ENCODE measurements at regions not wholly inside any gene's neighbourhood (a gene's known extent, or its start where the extent isn't known, plus 50 kb on each side); places are given as distances from the start of the nearest gene placed in this dataset.

GRCh38 chr5:5616247-5616895 is 193.9 kb downstream of the ICE1 start:
- no peaks in the 10 kb centered on the region for H3K36me3 Mint-ChIP-seq (ENCODE audit: low read depth, unreplicated experiment)
- H3K4me3 Mint-ChIP-seq (ENCODE audit: unreplicated experiment), result no peak overlapping the region
- Histone ChIP-seq H3K4me3 (ENCODE audit: insufficient read depth, low read depth, low read length) (no peak overlapping the region), H3K4me2 (ENCODE audit: low read length) (no peak overlapping the region), H3K9ac (ENCODE audit: low read length) (no peak overlapping the region), H3K27ac (ENCODE audit: low read depth, low read length) (no peak overlapping the region), H3K27me3 (ENCODE audit: insufficient read depth, low read length) (no peaks in the 10 kb centered on the region), H2AFZ (ENCODE audit: low read depth, low read length) (no peak overlapping the region), H3K9me3 (ENCODE audit: insufficient read depth, low read depth, low read length) (no peaks in the 10 kb centered on the region), H4K20me1 (ENCODE audit: insufficient read depth, low read length) (no peaks in the 10 kb centered on the region), H3K79me2 (ENCODE audit: insufficient read depth, low read length) (no peaks in the 10 kb centered on the region), H3K36me3 (ENCODE audit: insufficient read depth, low read length) (no peaks in the 10 kb centered on the region), H3K4me1 (ENCODE audit: insufficient read depth, low read length) (no peaks in the 10 kb centered on the region)
- peaks cover 3% of the 10 kb centered on the region for H3K27me3 Mint-ChIP-seq (ENCODE audit: low read depth, unreplicated experiment)
- H3K27ac Mint-ChIP-seq (ENCODE audit: unreplicated experiment), result no peak overlapping the region
- no peak for DNase-seq (ENCODE audit: low read depth)
- TF ChIP-seq CTCF (IDR thresholded peaks at IDR 0.05; ENCODE audit: insufficient read depth, low read depth, low read length) (no peak), EZH2 (IDR thresholded peaks at IDR 0.05; ENCODE audit: insufficient read depth, low read length) (no peak)
- no peak for FAIRE-seq
- H3K4me1 Mint-ChIP-seq (ENCODE audit: low read depth, unreplicated experiment), result peaks cover 3% of the 10 kb centered on the region
- H3K9me3 Mint-ChIP-seq (ENCODE audit: unreplicated experiment), result no peaks in the 10 kb centered on the region

GRCh38 chr5:5615569-5615968 is 193.1 kb downstream of the ICE1 start:
- Histone ChIP-seq H3K4me3 (ENCODE audit: insufficient read depth, low read depth, low read length) (no peak overlapping the region), H3K36me3 (ENCODE audit: insufficient read depth, low read length) (no peaks in the 10 kb centered on the region), H3K79me2 (ENCODE audit: insufficient read depth, low read length) (no peaks in the 10 kb centered on the region), H3K9ac (ENCODE audit: low read length) (no peak overlapping the region), H3K9me3 (ENCODE audit: insufficient read depth, low read depth, low read length) (no peaks in the 10 kb centered on the region), H2AFZ (ENCODE audit: low read depth, low read length) (no peak overlapping the region), H3K4me2 (ENCODE audit: low read length) (no peak overlapping the region), H3K27me3 (ENCODE audit: insufficient read depth, low read length) (no peaks in the 10 kb centered on the region), H3K27ac (ENCODE audit: low read depth, low read length) (no peak overlapping the region), H3K4me1 (ENCODE audit: insufficient read depth, low read length) (no peaks in the 10 kb centered on the region), H4K20me1 (ENCODE audit: insufficient read depth, low read length) (no peaks in the 10 kb centered on the region)
- Mint-ChIP-seq H3K4me1 (ENCODE audit: low read depth, unreplicated experiment) (peaks cover 3% of the 10 kb centered on the region), H3K9me3 (ENCODE audit: unreplicated experiment) (no peaks in the 10 kb centered on the region), H3K27me3 (ENCODE audit: low read depth, unreplicated experiment) (peaks cover 6% of the 10 kb centered on the region), H3K36me3 (ENCODE audit: low read depth, unreplicated experiment) (no peaks in the 10 kb centered on the region), H3K27ac (ENCODE audit: unreplicated experiment) (no peak overlapping the region), H3K4me3 (ENCODE audit: unreplicated experiment) (no peak overlapping the region)
- DNase-seq (ENCODE audit: low read depth) (no peak), FAIRE-seq (no peak)
- TF ChIP-seq EZH2 (IDR thresholded peaks at IDR 0.05; ENCODE audit: insufficient read depth, low read length) (no peak), CTCF (IDR thresholded peaks at IDR 0.05; ENCODE audit: insufficient read depth, low read depth, low read length) (no peak)

DNA sequence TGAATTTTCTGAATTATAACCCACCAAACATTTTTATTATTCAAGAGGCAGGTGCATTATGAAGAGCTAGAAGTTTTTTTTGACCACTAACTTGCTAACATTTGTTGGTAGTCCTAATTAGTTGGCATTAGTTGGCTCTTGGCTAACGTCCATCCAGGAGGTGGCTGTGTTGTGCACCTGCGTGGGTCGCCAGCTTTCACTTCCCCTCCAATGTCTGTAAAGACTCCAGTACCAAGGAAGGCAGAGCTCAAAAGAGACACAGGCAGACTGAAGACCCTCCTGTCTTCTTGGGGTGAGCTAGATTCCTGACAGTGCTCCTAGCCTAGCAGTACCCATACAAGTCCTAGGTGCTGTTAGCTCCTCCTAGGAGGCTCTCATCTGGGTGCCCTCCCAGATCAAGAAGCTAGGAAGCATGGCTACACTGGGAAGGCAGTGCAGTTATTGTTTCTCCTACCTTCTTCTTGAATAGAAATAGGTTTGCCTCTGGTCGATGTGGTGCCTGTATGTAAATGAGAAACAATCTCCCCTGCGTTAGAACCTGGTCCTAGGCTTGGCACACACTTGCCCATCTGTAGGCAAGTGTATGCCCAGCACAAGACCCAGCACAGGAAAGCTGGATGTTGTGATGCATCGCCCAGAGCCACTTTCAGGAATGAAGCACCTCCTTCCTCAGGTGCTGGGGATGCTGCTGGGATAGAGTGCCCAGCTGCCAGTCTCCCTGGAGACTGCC is 190.9 kb downstream of the ICE1 start:
- no peak overlapping the region for H3K4me3 Mint-ChIP-seq (ENCODE audit: unreplicated experiment)
- no peaks in the 10 kb centered on the region for H3K27me3 ChIP-seq (ENCODE audit: insufficient read depth, low read length)
- no peaks in the 10 kb centered on the region for H3K9me3 ChIP-seq (ENCODE audit: insufficient read depth, low read depth, low read length)
- H3K4me1 Mint-ChIP-seq (ENCODE audit: low read depth, unreplicated experiment), result no peaks in the 10 kb centered on the region
- H3K79me2 ChIP-seq (ENCODE audit: insufficient read depth, low read length), result no peaks in the 10 kb centered on the region
- H3K4me3 ChIP-seq (ENCODE audit: insufficient read depth, low read depth, low read length), result no peak overlapping the region
- no peaks in the 10 kb centered on the region for H3K9me3 Mint-ChIP-seq (ENCODE audit: unreplicated experiment)
- FAIRE-seq (no peak), DNase-seq (ENCODE audit: low read depth) (no peak)
- no peaks in the 10 kb centered on the region for H3K36me3 Mint-ChIP-seq (ENCODE audit: low read depth, unreplicated experiment)
- no peak overlapping the region for H2AFZ ChIP-seq (ENCODE audit: low read depth, low read length)
- H4K20me1 ChIP-seq (ENCODE audit: insufficient read depth, low read length), result no peaks in the 10 kb centered on the region
- no peaks in the 10 kb centered on the region for H3K4me1 ChIP-seq (ENCODE audit: insufficient read depth, low read length)
- H3K4me2 ChIP-seq (ENCODE audit: low read length), result no peak overlapping the region
- TF ChIP-seq CTCF (IDR thresholded peaks at IDR 0.05; ENCODE audit: insufficient read depth, low read depth, low read length), result no peak
- TF ChIP-seq EZH2 (IDR thresholded peaks at IDR 0.05; ENCODE audit: insufficient read depth, low read length), result no peak
- H3K27ac Mint-ChIP-seq (ENCODE audit: unreplicated experiment), result no peak overlapping the region
- H3K27me3 Mint-ChIP-seq (ENCODE audit: low read depth, unreplicated experiment), result peaks cover 6% of the 10 kb centered on the region
- no peak overlapping the region for H3K9ac ChIP-seq (ENCODE audit: low read length)
- no peaks in the 10 kb centered on the region for H3K36me3 ChIP-seq (ENCODE audit: insufficient read depth, low read length)
- H3K27ac ChIP-seq (ENCODE audit: low read depth, low read length), result no peak overlapping the region
